Spleen (tissue), 7 donors: ENCODE measurements at regions not wholly inside any gene's neighbourhood (a gene's known extent, or its start where the extent isn't known, plus 50 kb on each side); places are given as distances from the start of the nearest gene placed in this dataset.
"Not testable (repeated sequence)": the region's sequence is repeated elsewhere in the genome, so short reads cannot be mapped to it uniquely, and the experiment has no call there.

Experiments used
- CTCF ChIP-seq, 11 experiments: fragments of 200-600 bp in 7 of 11; fragments of 450-650 bp in 4 of 11; sonication (generic) in 4 of 11; IDR thresholded peaks in 8 of 11; conservative IDR thresholded peaks in 3 of 11; 1 replicate in 7 of 11; 2 replicates in 4 of 11; pipeline versions ENCODE4 v1.4.0 to v1.8.0; 2016 to 2021; ENCODE audit warnings: antibody characterized with exemption in 11 of 11, inconsistent platforms in 4 of 11, mild to moderate bottlenecking in 1 of 11
- POLR2A ChIP-seq, 3 donors: fragments of 450-650 bp; IDR thresholded peaks; one replicate each; pipeline ENCODE4 v1.5.1; 2017; ENCODE audit warnings: antibody characterized with exemption in 3 of 3, mild to moderate bottlenecking in 1 of 3
- POLR2AphosphoS5 ChIP-seq, 3 donors: sonication (generic); formaldehyde crosslinking; IDR thresholded peaks; one replicate each; pipeline ENCODE4 v1.5.1; 2017; ENCODE audit warnings: antibody characterized with exemption in 3 of 3
- donor health status: DM: no; HTN: no; CAD: no; lungs with moderate emphysema.
- donor health status: DM: no; HTN: no; CAD: no.
- donor health status: DM: no; HTN: no; CAD: no.

GRCh38 chr20:30845923-30846322 is 411.5 kb upstream of the DEFB115 start:
- TF ChIP-seq POLR2A (IDR thresholded peaks at IDR 0.05); CTCF (IDR thresholded peaks at IDR 0.05 in 8 of 11, conservative IDR thresholded peaks at IDR 0.05 in 3 of 11); POLR2AphosphoS5 (IDR thresholded peaks at IDR 0.05): not testable (repeated sequence)
